A673 (cell line): ENCODE measurements at regions not wholly inside any gene's neighbourhood (a gene's known extent, or its start where the extent isn't known, plus 50 kb on each side); places are given as distances from the start of the nearest gene placed in this dataset.

Source experiments
- CTCF ChIP-seq: fragments of 300-800, 200-600 bp; sonication (generic); conservative IDR thresholded peaks from 2 replicates; pipeline ENCODE4 v1.5.1; 2017; ENCODE audit warnings: low read depth, mild to moderate bottlenecking, antibody characterized with exemption, low read length, moderate library complexity, mixed read lengths
- EZH2 ChIP-seq: fragments of 200-600 bp; sonication (generic); IDR thresholded peaks from 2 replicates; pipeline ENCODE4 v1.6.1; 2017; ENCODE audit warnings: borderline replicate concordance, low read depth, mild to moderate bottlenecking, mixed read lengths, antibody characterized with exemption, low read length; ENCODE audit not compliant: poor library complexity, severe bottlenecking

- TF ChIP-seq CTCF (no peak), EZH2 (no peak)
These were observed 91.9 kb downstream of the BBS10 start for GRCh38 chr12:76256321-76256720.
